CD4-positive, alpha-beta memory T cell (primary cell): ENCODE measurements at regions not wholly inside any gene's neighbourhood (a gene's known extent, or its start where the extent isn't known, plus 50 kb on each side); places are given as distances from the start of the nearest gene placed in this dataset.
"Not testable (repeated sequence)": the region's sequence is repeated elsewhere in the genome, so short reads cannot be mapped to it uniquely, and the experiment has no call there.

ENCODE experiments used
- CTCF ChIA-PET: fragments of 350-600 bp; sonication (Branson Sonifier 250); formaldehyde crosslinking; loops from one replicate; lab custom pipeline; 2021; ENCODE audit warnings: inconsistent platforms; ENCODE audit not compliant: partially characterized antibody; lab: Charles Lee
- POLR2A ChIA-PET: fragments of 350-600 bp; sonication (Branson Sonifier 250); formaldehyde crosslinking; loops from one replicate; lab custom pipeline; 2021; ENCODE audit not compliant: partially characterized antibody; lab: Charles Lee
- DNase-seq, 5 donors: peaks; one replicate each; pipeline versions ENCODE4 v3.0.0 to v3.0.0-alpha.2; 2020 to 2022; ENCODE audit warnings: mixed read lengths in 1 of 5
- H3K27ac ChIP-seq: one replicate; pipeline ENCODE4 v1.7.0; 2013; ENCODE audit warnings: low read depth, low read length
- H3K27me3 ChIP-seq: 2 replicates; pipeline ENCODE4 v1.7.0; 2013; ENCODE audit warnings: mild to moderate bottlenecking, low read length, moderate library complexity; ENCODE audit not compliant: insufficient read depth
- H3K36me3 ChIP-seq: 2 replicates; pipeline ENCODE4 v1.7.0; 2013; ENCODE audit warnings: mild to moderate bottlenecking, low read length, moderate library complexity; ENCODE audit not compliant: insufficient read depth
- H3K4me1 ChIP-seq: 2 replicates; pipeline ENCODE4 v1.7.0; 2013; ENCODE audit warnings: mild to moderate bottlenecking, low read length, moderate library complexity; ENCODE audit not compliant: insufficient read depth
- H3K4me3 ChIP-seq, 2 donors: one replicate each; pipeline ENCODE4 v1.7.0; 2013; ENCODE audit warnings: low read length in 2 of 2, mild to moderate bottlenecking in 1 of 2
- H3K9me3 ChIP-seq, 2 donors: one replicate each; pipeline ENCODE4 v1.7.0; 2013; ENCODE audit warnings: low read length in 2 of 2, control low read depth in 1 of 2; ENCODE audit not compliant: control insufficient read depth in 1 of 2
- H3K27ac Mint-ChIP-seq, 7 donors: one replicate each; pipeline ENCODE4 v1.8.0; 2020 to 2021; ENCODE audit warnings: mixed read lengths in 7 of 7, mild to moderate bottlenecking in 6 of 7, inconsistent platforms in 3 of 7, moderate library complexity in 3 of 7
- H3K27me3 Mint-ChIP-seq, 2 donors: one replicate each; pipeline ENCODE4 v1.8.0; 2020 to 2021; ENCODE audit warnings: mixed read lengths in 2 of 2
- H3K36me3 Mint-ChIP-seq, 2 donors: one replicate each; pipeline ENCODE4 v1.8.0; 2020 to 2021; ENCODE audit warnings: mixed read lengths in 2 of 2, inconsistent platforms in 1 of 2, mild to moderate bottlenecking in 1 of 2
- H3K4me1 Mint-ChIP-seq, 4 donors: one replicate each; pipeline ENCODE4 v1.8.0; 2020 to 2021; ENCODE audit warnings: mixed read lengths in 4 of 4, mild to moderate bottlenecking in 1 of 4
- H3K4me3 Mint-ChIP-seq, 8 donors: one replicate each; pipeline ENCODE4 v1.8.0; 2020 to 2021; ENCODE audit warnings: mixed read lengths in 8 of 8, mild to moderate bottlenecking in 7 of 8, moderate library complexity in 6 of 8, inconsistent platforms in 3 of 8
- H3K9me3 Mint-ChIP-seq, 8 donors: one replicate each; pipeline ENCODE4 v1.8.0; 2020 to 2021; ENCODE audit warnings: mixed read lengths in 8 of 8, mild to moderate bottlenecking in 5 of 8, inconsistent platforms in 3 of 8, moderate library complexity in 1 of 8
- intact Hi-C: fragments of 100-400 bp; cut with micrococcal nuclease; formaldehyde crosslinking; loops from one replicate; pipeline ENCODE4 v1.15.1; 2023

DNA sequence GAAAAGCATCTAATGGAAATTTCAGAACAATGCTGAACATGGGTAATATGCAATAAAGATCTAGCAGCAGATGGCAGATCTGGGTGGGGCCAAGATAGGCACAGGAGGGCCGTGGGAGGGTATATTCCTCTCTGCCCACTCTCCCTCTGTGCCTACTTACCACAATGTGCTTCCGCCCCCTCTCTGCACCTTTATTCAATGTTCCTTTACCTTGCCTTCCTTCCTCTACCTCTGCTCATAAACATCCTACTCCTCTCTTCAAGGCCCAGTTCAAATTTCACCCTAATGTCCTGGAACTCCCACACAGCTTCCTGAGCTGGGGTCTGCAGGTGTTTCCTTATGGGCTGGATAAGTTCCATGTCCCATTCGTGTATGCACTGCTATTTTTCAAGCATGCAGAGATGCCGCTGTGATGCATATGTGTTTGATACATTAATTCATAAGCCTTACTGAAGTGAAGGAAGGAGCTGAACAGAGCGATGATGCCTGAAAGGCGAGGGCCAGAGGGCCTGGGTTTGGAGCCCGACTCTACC is 65.6 kb upstream of the EDEM3 start:
- intact Hi-C loops: no loop called here
- Histone ChIP-seq H3K4me1 (no peaks in the 10 kb centered on the region), H3K36me3 (peaks cover 31% of the 10 kb centered on the region), H3K27ac (no peak overlapping the region), H3K9me3 (no peaks in the 10 kb centered on the region), H3K27me3 (no peaks in the 10 kb centered on the region), H3K4me3 (no peak overlapping the region)
- POLR2A ChIA-PET: interaction anchor here (1.2 kb wide), 1 partner anchor 12 kb away, joined by 3 read pairs; no protein-coding TSS in a partner anchor
- Mint-ChIP-seq H3K27me3 (no peaks in the 10 kb centered on the region), H3K9me3 (peaks cover 0 to 4% (median 2%) of the 10 kb centered on the region in 8 donors), H3K27ac (peak overlapping the region in 1 of 7 donors; percentile 74), H3K4me1 (peaks cover 0 to 8% (median under 1%) of the 10 kb centered on the region in 4 donors), H3K4me3 (no peak overlapping the region), H3K36me3 (peaks cover 78 to 79% of the 10 kb centered on the region in 2 donors)
- CTCF ChIA-PET: interaction anchor here (1.4 to 4.5 kb wide), 2 partner anchors 13 to 162 kb away, joined by 3 to 26 read pairs; no protein-coding TSS in a partner anchor
- DNase-seq: no peak

- Mint-ChIP-seq H3K9me3 (peaks cover 0 to 4% (median 2%) of the 10 kb centered on the region in 8 donors), H3K27ac (no peak overlapping the region), H3K36me3 (peaks cover 72 to 75% of the 10 kb centered on the region in 2 donors), H3K4me1 (peaks cover 0 to 4% (median 0%) of the 10 kb centered on the region in 4 donors), H3K27me3 (no peaks in the 10 kb centered on the region), H3K4me3 (no peak overlapping the region)
- Histone ChIP-seq H3K9me3 (no peaks in the 10 kb centered on the region), H3K27ac (no peak overlapping the region), H3K4me1 (no peaks in the 10 kb centered on the region), H3K4me3 (no peak overlapping the region), H3K36me3 (peaks cover 31% of the 10 kb centered on the region), H3K27me3 (no peaks in the 10 kb centered on the region)
- intact Hi-C loops: no loop called here
- CTCF ChIA-PET: interaction anchor here (0.6 to 4.5 kb wide), 4 partner anchors 12 to 164 kb away, joined by 3 to 26 read pairs (median 6); no protein-coding TSS in a partner anchor
- POLR2A ChIA-PET: interaction anchor here (1.0 to 1.6 kb wide), 3 partner anchors 49 to 156 kb away, joined by 3 read pairs; partner anchors contain the start of gene NIBAN1
- DNase-seq: no peak
Measured at GRCh38 chr1:184818646-184819045, 64.0 kb upstream of the EDEM3 start.

DNA sequence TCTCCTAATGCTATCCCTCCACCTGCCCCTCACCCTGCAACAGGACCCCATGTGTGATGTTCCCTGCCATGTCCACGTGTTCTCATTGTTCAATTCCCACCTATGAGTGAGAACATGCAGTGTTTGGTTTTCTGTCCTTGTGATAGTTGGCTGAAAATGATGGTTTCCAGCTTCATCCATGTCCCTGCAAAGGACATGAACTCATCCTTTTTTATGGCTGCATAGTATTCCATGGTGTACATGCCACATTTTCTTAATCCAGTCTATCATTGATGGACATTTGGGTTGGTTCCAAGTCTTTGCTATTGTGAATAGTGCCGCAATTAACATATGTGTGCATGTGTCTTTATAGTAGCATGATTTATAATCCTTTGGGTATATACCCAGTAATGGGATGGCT is 62.3 kb upstream of the EDEM3 start:
- H3K4me3 Mint-ChIP-seq, H3K27me3 ChIP-seq, H3K4me3 ChIP-seq, intact Hi-C loops, DNase-seq, H3K4me1 Mint-ChIP-seq, H3K9me3 Mint-ChIP-seq, H3K9me3 ChIP-seq, POLR2A ChIA-PET, H3K27me3 Mint-ChIP-seq, H3K27ac ChIP-seq, H3K4me1 ChIP-seq: not testable (repeated sequence)
- H3K36me3 ChIP-seq: peaks cover 20% of the 10 kb centered on the region
- Mint-ChIP-seq H3K27ac (peak overlapping the region in 1 of 7 donors; percentile 33), H3K36me3 (peaks cover 59 to 61% of the 10 kb centered on the region in 2 donors)
- CTCF ChIA-PET: interaction anchor here (2.6 to 12.7 kb wide), 2 partner anchors 163 to 166 kb away, joined by 9 to 506 read pairs; partner anchors contain the start of gene NIBAN1

GRCh38 chr1:184813528-184814089 is 59.0 kb upstream of the EDEM3 start:
- peak overlapping the region in 3 of 7 donors; percentile 43 to 79 (median 70) for H3K27ac Mint-ChIP-seq
- CTCF ChIA-PET: interaction anchor here (0.7 to 12.7 kb wide), 5 partner anchors 8 to 179 kb away, joined by 3 to 506 read pairs (median 4); partner anchors contain the start of gene NIBAN1
- H3K4me3 ChIP-seq: no peak overlapping the region
- no peaks in the 10 kb centered on the region for H3K27me3 ChIP-seq
- H3K4me1 ChIP-seq: no peaks in the 10 kb centered on the region
- peaks cover 32 to 34% of the 10 kb centered on the region in 2 donors for H3K36me3 Mint-ChIP-seq
- no peaks in the 10 kb centered on the region for H3K27me3 Mint-ChIP-seq
- peaks cover 0 to 4% (median under 1%) of the 10 kb centered on the region in 8 donors for H3K9me3 Mint-ChIP-seq
- H3K9me3 ChIP-seq: no peaks in the 10 kb centered on the region
- intact Hi-C loops: no loop called here
- H3K27ac ChIP-seq: no peak overlapping the region
- POLR2A ChIA-PET: interaction anchor here (0.8 kb wide), 1 partner anchor 27 kb away, joined by 4 read pairs; no protein-coding TSS in a partner anchor
- H3K36me3 ChIP-seq: peaks cover 5% of the 10 kb centered on the region
- no peak for DNase-seq
- no peaks in the 10 kb centered on the region for H3K4me1 Mint-ChIP-seq
- H3K4me3 Mint-ChIP-seq: no peak overlapping the region

DNA sequence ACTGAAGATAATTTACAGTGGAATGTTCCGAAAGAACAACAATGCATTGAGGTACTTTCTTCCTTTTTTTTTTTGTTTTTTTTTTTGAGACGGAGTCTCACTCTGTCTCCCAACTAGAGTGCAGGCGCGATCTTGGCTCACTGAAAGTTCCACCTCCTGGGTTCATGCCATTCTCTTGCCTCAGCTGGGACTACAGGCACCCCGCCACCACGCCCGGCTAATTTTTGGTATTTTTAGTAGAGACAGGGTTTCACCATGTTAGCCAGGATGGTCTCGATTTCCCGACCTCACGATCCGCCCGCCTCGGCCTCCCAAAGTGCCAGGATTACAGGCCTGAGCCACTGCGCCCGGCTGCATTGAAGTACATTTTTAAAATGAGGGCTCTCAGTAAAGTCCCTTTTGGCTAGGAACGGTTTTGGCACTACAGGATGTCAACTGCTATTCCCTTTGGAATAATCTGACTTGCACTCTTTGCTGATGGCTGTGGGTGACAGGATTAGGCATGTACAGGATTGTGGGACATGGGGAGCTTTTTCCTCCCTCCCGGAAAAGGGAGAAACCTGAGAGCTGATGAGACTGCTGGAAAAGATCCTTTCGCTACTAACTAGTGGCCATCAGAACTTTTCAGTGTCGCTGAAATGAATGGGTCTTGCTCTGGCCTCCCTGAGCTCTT is 56.9 kb upstream of the EDEM3 start:
- Histone ChIP-seq H3K27me3 (no peaks in the 10 kb centered on the region), H3K9me3 (no peaks in the 10 kb centered on the region), H3K4me1 (no peaks in the 10 kb centered on the region), H3K4me3 (no peak overlapping the region), H3K27ac (no peak overlapping the region), H3K36me3 (no peaks in the 10 kb centered on the region)
- peaks cover 18 to 27% of the 10 kb centered on the region in 2 donors for H3K36me3 Mint-ChIP-seq
- no peaks in the 10 kb centered on the region for H3K27me3 Mint-ChIP-seq
- CTCF ChIA-PET: interaction anchor here (12.7 kb wide), 1 partner anchor 169 kb away, joined by 506 read pairs; the partner anchor contains the start of gene NIBAN1
- H3K27ac Mint-ChIP-seq: peak overlapping the region in 2 of 7 donors; percentile 3 to 22
- POLR2A ChIA-PET: no interaction called here
- H3K4me3 Mint-ChIP-seq: no peak overlapping the region
- intact Hi-C loops: no loop called here
- H3K4me1 Mint-ChIP-seq: no peaks in the 10 kb centered on the region
- no peaks in the 10 kb centered on the region for H3K9me3 Mint-ChIP-seq
- no peak for DNase-seq

DNA sequence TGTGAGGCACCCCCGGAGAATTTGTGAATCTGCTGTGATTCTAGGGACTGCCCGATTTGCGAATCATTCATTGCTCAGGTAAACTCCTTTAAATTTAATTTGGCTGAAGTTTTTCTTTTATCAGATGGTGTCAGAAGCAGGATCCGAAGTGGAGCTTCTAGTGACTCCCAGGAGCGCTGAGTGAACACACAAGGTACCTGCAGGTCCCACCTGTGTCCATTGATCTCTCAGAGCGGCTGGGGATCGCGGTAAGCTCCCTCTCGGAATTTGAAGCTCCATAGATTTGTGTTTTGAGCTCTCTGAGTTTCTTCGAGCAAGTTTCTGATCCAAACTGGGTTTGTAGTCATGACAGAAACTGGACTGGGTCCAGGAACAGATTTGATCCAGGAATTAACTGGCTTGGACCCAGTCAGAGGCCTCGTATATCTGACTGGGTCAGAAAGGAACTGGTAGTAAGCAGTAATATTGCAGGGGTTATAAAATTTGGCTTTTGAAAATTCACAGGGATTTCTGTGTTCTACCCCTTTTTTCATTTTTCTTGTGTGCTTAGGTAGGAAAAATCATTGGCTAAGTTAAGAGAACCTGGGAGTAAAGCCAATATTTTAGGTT is 56.2 kb upstream of the EDEM3 start:
- Histone ChIP-seq H3K27me3 (no peaks in the 10 kb centered on the region), H3K9me3 (no peaks in the 10 kb centered on the region), H3K4me1 (no peaks in the 10 kb centered on the region), H3K36me3 (no peaks in the 10 kb centered on the region), H3K4me3 (no peak overlapping the region), H3K27ac (no peak overlapping the region)
- Mint-ChIP-seq H3K4me3 (no peak overlapping the region), H3K9me3 (no peaks in the 10 kb centered on the region), H3K27me3 (no peaks in the 10 kb centered on the region), H3K27ac (peak overlapping the region in 2 of 7 donors; percentile 12 to 42), H3K4me1 (peaks cover 0 to 2% (median under 1%) of the 10 kb centered on the region in 4 donors), H3K36me3 (peaks cover 13 to 23% of the 10 kb centered on the region in 2 donors)
- no peak for DNase-seq
- POLR2A ChIA-PET: no interaction called here
- intact Hi-C loops: no loop called here
- CTCF ChIA-PET: interaction anchor here (12.7 kb wide), 1 partner anchor 170 kb away, joined by 506 read pairs; the partner anchor contains the start of gene NIBAN1
